ENCODE measurements at regions not wholly inside any gene's neighbourhood (a gene's known extent, or its start where the extent isn't known, plus 50 kb on each side); places are given as distances from the start of the nearest gene placed in this dataset.

- DNase-seq (ENCODE audit: low read depth): no peak
Observed at GRCh38 chr7:17651863-17652385, 288.4 kb downstream of the SNX13 start.

GRCh38 chr7:17654940-17655339 lies 285.4 kb downstream of the SNX13 start:
- DNase-seq (ENCODE audit: low read depth): no peak

GRCh38 chr7:17659126-17659525 lies 281.2 kb downstream of the SNX13 start:
- no peak for DNase-seq (ENCODE audit: low read depth)

GRCh38 chr7:17660116-17660515 lies 280.2 kb downstream of the SNX13 start:
- no peak for DNase-seq (ENCODE audit: low read depth)

GRCh38 chr7:17661982-17662585 lies 278.2 kb downstream of the SNX13 start:
- no peak for DNase-seq (ENCODE audit: low read depth)

- no peak for DNase-seq (ENCODE audit: low read depth)
Observed at GRCh38 chr7:17663061-17663675, 277.1 kb downstream of the SNX13 start.

- DNase-seq (ENCODE audit: low read depth): no peak
Observed at GRCh38 chr7:17665029-17665428, 275.3 kb downstream of the SNX13 start.

- DNase-seq (ENCODE audit: low read depth): no peak
Observed at GRCh38 chr7:17668122-17668521, 272.2 kb downstream of the SNX13 start.

GRCh38 chr7:17669204-17669603 lies 271.1 kb downstream of the SNX13 start:
- no peak for DNase-seq (ENCODE audit: low read depth)

- DNase-seq (ENCODE audit: low read depth): no peak
Observed at GRCh38 chr7:17671956-17672355, 268.3 kb downstream of the SNX13 start.

- no peak for DNase-seq (ENCODE audit: low read depth)
Observed at GRCh38 chr7:17672783-17673182, 267.5 kb downstream of the SNX13 start.

GRCh38 chr7:17674166-17674942 lies 265.9 kb downstream of the SNX13 start:
- DNase-seq (ENCODE audit: low read depth): no peak

- no peak for DNase-seq (ENCODE audit: low read depth)
Observed at GRCh38 chr7:17674943-17675608, 265.2 kb downstream of the SNX13 start.

- no peak for DNase-seq (ENCODE audit: low read depth)
Observed at GRCh38 chr7:17677408-17677807, 262.9 kb downstream of the SNX13 start.

- no peak for DNase-seq (ENCODE audit: low read depth)
Observed at GRCh38 chr7:17678896-17679295, 261.4 kb downstream of the SNX13 start.

GRCh38 chr7:17679458-17679857 lies 260.8 kb downstream of the SNX13 start:
- DNase-seq (ENCODE audit: low read depth): no peak

GRCh38 chr7:17680026-17680425 lies 260.3 kb downstream of the SNX13 start:
- no peak for DNase-seq (ENCODE audit: low read depth)

GRCh38 chr7:17680943-17681351 lies 259.3 kb downstream of the SNX13 start:
- no peak for DNase-seq (ENCODE audit: low read depth)

- no peak for DNase-seq (ENCODE audit: low read depth)
Observed at GRCh38 chr7:17681965-17682364, 258.3 kb downstream of the SNX13 start.

GRCh38 chr7:17682586-17682985 lies 257.7 kb downstream of the SNX13 start:
- DNase-seq (ENCODE audit: low read depth): no peak

GRCh38 chr7:17685141-17685540 lies 255.2 kb downstream of the SNX13 start:
- no peak for DNase-seq (ENCODE audit: low read depth)

- no peak for DNase-seq (ENCODE audit: low read depth)
Observed at GRCh38 chr7:17687361-17687760, 252.9 kb downstream of the SNX13 start.

All from T follicular helper cell (primary cell).